Esophagus muscularis mucosa (tissue), 4 donors: ENCODE measurements at regions not wholly inside any gene's neighbourhood (a gene's known extent, or its start where the extent isn't known, plus 50 kb on each side); places are given as distances from the start of the nearest gene placed in this dataset.

ENCODE experiments used
- DNase-seq: peaks from one replicate; pipeline ENCODE4 v3.0.0-alpha.2; 2017; ENCODE audit errors: extremely low spot score
- H3K27ac ChIP-seq, 4 donors: fragments of 200-600 bp; sonication (generic); replicated peaks in 1 of 4; 1 replicate in 3 of 4; 2 replicates in 1 of 4; pipeline ENCODE4 v1.5.1; 2016 to 2019; ENCODE audit warnings: mild to moderate bottlenecking in 1 of 4
- H3K27me3 ChIP-seq, 4 donors: fragments of 200-600 bp; sonication (generic); one replicate each; pipeline versions ENCODE4 v1.5.1 to v1.6.0; 2016 to 2019
- H3K36me3 ChIP-seq, 4 donors: fragments of 200-600 bp; sonication (generic); one replicate each; pipeline ENCODE4 v1.5.1; 2016 to 2019
- H3K4me1 ChIP-seq, 4 donors: fragments of 200-600 bp; sonication (generic); one replicate each; pipeline ENCODE4 v1.5.1; 2016 to 2019
- H3K4me3 ChIP-seq, 4 donors: fragments of 200-600 bp; sonication (generic); 1 replicate in 2 of 4; 2 replicates in 2 of 4; pipeline ENCODE4 v1.5.1; 2016 to 2019; ENCODE audit warnings: mild to moderate bottlenecking in 4 of 4, moderate library complexity in 1 of 4
- H3K9me3 ChIP-seq, 4 donors: fragments of 200-600 bp; sonication (generic); 1 replicate in 3 of 4; 2 replicates in 1 of 4; pipeline ENCODE4 v1.5.1; 2016 to 2019
- EP300 ChIP-seq: sonication (generic); formaldehyde crosslinking; IDR thresholded peaks from one replicate; pipeline ENCODE4 v1.6.1; 2017; ENCODE audit warnings: antibody characterized with exemption
- POLR2A ChIP-seq: fragments of 450-650 bp; IDR thresholded peaks from one replicate; pipeline ENCODE4 v1.6.1; 2017; ENCODE audit warnings: antibody characterized with exemption, moderate library complexity, mild to moderate bottlenecking, low read depth
- POLR2AphosphoS5 ChIP-seq, 2 donors: sonication (generic); formaldehyde crosslinking; IDR thresholded peaks; one replicate each; pipeline ENCODE4 v1.6.1; 2017; ENCODE audit warnings: antibody characterized with exemption in 2 of 2
- WGBS: methylation state at CpG from one replicate; pipeline ENCODE4 v1.1.5; 2018; 5-methylcytosine and 5-hydroxymethylcytosine counted together
- intact Hi-C: fragments of 100-400 bp; cut with DNase I; formaldehyde crosslinking; loops from one replicate; pipeline ENCODE4 v1.15.1; 2023
- TF ChIP-seq, protein P1 (sequence below), 3 experiments: fragments of 200-600 bp in 2 of 3; fragments of 450-650 bp in 1 of 3; sonication (generic) in 2 of 3; IDR thresholded peaks; one replicate each; pipeline ENCODE4 v1.5.1; 2017 to 2019; ENCODE audit warnings: antibody characterized with exemption in 3 of 3, mild to moderate bottlenecking in 2 of 3, moderate library complexity in 1 of 3

- 82% methylated on average over 7 of the region's 9 CpGs for WGBS
- intact Hi-C loops: no loop called here
- Histone ChIP-seq H3K27ac (no peak overlapping the region), H3K4me1 (peaks cover under 1 to 6% (median 2%) of the 10 kb centered on the region in 4 donors), H3K4me3 (no peak overlapping the region), H3K9me3 (peaks cover 0 to 5% (median 0%) of the 10 kb centered on the region in 4 donors), H3K27me3 (no peaks in the 10 kb centered on the region), H3K36me3 (no peaks in the 10 kb centered on the region)
- no peak for DNase-seq
- no peak for TF ChIP-seq POLR2AphosphoS5 (IDR thresholded peaks at IDR 0.05)
- TF ChIP-seq EP300: no peak
- TF ChIP-seq, protein P1, sequence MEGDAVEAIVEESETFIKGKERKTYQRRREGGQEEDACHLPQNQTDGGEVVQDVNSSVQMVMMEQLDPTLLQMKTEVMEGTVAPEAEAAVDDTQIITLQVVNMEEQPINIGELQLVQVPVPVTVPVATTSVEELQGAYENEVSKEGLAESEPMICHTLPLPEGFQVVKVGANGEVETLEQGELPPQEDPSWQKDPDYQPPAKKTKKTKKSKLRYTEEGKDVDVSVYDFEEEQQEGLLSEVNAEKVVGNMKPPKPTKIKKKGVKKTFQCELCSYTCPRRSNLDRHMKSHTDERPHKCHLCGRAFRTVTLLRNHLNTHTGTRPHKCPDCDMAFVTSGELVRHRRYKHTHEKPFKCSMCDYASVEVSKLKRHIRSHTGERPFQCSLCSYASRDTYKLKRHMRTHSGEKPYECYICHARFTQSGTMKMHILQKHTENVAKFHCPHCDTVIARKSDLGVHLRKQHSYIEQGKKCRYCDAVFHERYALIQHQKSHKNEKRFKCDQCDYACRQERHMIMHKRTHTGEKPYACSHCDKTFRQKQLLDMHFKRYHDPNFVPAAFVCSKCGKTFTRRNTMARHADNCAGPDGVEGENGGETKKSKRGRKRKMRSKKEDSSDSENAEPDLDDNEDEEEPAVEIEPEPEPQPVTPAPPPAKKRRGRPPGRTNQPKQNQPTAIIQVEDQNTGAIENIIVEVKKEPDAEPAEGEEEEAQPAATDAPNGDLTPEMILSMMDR (IDR thresholded peaks at IDR 0.05): no peak
- TF ChIP-seq POLR2A: no peak
Observed at GRCh38 chr9:89739916-89740315, 135.1 kb downstream of the GADD45G start.

- TF ChIP-seq POLR2AphosphoS5 (IDR thresholded peaks at IDR 0.05): no peak
- TF ChIP-seq EP300: no peak
- TF ChIP-seq, protein P1 (IDR thresholded peaks at IDR 0.05): no peak
- TF ChIP-seq POLR2A: no peak
- Histone ChIP-seq H3K4me1 (peaks cover 0 to 6% (median 0%) of the 10 kb centered on the region in 4 donors), H3K9me3 (peaks cover 0 to 6% (median 0%) of the 10 kb centered on the region in 4 donors), H3K4me3 (no peak overlapping the region), H3K36me3 (no peaks in the 10 kb centered on the region), H3K27ac (no peak overlapping the region), H3K27me3 (no peaks in the 10 kb centered on the region)
- WGBS: 91% methylated on average over 8 of the region's 8 CpGs
- no peak for DNase-seq
- intact Hi-C loops: no loop called here
Observed at GRCh38 chr9:89740722-89741121, 135.9 kb downstream of the GADD45G start.

DNA sequence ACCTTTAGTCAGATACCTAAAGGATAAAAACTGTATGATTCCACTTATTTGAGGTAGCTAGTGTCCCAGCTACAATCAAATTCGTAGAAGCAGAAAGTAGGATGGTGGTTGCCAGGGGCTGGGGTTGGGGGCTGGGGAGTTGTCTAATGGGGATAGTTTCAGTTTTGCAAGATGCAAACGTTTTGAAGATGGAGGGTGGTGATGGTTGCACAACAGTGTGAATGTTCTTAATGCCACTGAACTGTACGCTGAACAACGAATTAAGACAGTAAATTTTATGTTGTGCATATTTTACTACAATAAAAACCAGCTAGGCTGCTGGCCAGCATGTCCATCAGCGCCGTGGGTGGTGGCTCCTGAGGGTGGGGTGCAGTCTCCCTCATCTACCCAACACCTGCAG, 137.8 kb downstream of the GADD45G start:
- DNase-seq: no peak
- no peak for TF ChIP-seq POLR2A
- TF ChIP-seq, protein P1 (IDR thresholded peaks at IDR 0.05): no peak
- no peak for TF ChIP-seq EP300
- no peak for TF ChIP-seq POLR2AphosphoS5 (IDR thresholded peaks at IDR 0.05)
- H3K4me3 ChIP-seq: no peak overlapping the region
- H3K27me3 ChIP-seq: no peaks in the 10 kb centered on the region
- 81% methylated on average over 6 of the region's 6 CpGs for WGBS
- peaks cover 0 to 4% (median 0%) of the 10 kb centered on the region in 4 donors for H3K4me1 ChIP-seq
- H3K27ac ChIP-seq: no peak overlapping the region
- no peaks in the 10 kb centered on the region for H3K36me3 ChIP-seq
- H3K9me3 ChIP-seq: peaks cover 0 to 6% (median 0%) of the 10 kb centered on the region in 4 donors
- intact Hi-C loops: no loop called here

GRCh38 chr9:89743216-89743572, 138.4 kb downstream of the GADD45G start:
- 92% methylated on average over 5 of the region's 5 CpGs for WGBS
- Histone ChIP-seq H3K36me3 (no peaks in the 10 kb centered on the region), H3K27ac (no peak overlapping the region), H3K9me3 (peaks cover 0 to 6% (median 0%) of the 10 kb centered on the region in 4 donors), H3K27me3 (no peaks in the 10 kb centered on the region), H3K4me3 (no peak overlapping the region), H3K4me1 (no peaks in the 10 kb centered on the region)
- no peak for TF ChIP-seq EP300
- no peak for TF ChIP-seq POLR2A
- TF ChIP-seq, protein P1 (IDR thresholded peaks at IDR 0.05): no peak
- no peak for TF ChIP-seq POLR2AphosphoS5 (IDR thresholded peaks at IDR 0.05)
- intact Hi-C loops: no loop called here
- no peak for DNase-seq

DNA sequence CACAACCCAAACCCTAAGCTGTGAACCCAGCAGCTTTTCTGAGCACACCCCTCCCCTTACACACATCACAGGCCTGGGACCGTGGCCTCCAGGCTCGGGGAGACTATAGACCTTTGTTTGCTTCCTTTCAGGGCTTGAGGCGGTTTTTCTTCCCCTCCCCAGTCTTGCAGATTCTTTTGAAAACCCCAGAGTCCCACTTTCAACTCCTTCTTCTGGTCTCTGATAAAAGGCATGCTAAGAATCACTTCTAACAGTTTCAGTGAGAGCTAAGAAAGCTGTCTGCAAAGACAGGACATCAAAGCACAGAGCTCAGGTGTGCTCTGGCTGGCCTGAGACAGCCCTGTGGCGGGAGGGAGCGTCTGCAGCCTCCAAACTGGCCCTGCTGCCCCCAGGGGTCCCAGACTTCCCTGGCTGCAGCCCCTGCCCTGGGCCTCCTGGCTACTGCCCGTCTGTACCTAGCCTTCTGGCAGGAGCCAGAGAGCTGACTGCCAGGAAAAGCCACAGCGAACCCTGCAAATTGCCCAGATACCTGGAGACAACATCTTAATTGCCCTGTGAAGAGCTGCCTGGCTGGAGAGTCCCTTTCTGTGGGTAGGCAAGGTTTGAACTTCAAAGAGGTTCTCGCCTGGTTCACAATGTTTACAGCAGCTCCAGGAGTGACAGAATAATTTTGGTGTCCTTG, 138.9 kb downstream of the GADD45G start:
- H3K27me3 ChIP-seq: no peaks in the 10 kb centered on the region
- TF ChIP-seq EP300 (no peak), POLR2A (no peak), POLR2AphosphoS5 (IDR thresholded peaks at IDR 0.05) (no peak)
- TF ChIP-seq, protein P1 (IDR thresholded peaks at IDR 0.05): no peak
- H3K36me3 ChIP-seq: no peaks in the 10 kb centered on the region
- no peak for DNase-seq
- no peaks in the 10 kb centered on the region for H3K4me1 ChIP-seq
- intact Hi-C loops: no loop called here
- H3K4me3 ChIP-seq: no peak overlapping the region
- 94% methylated on average over 8 of the region's 8 CpGs for WGBS
- peaks cover 0 to 6% (median 0%) of the 10 kb centered on the region in 4 donors for H3K9me3 ChIP-seq
- H3K27ac ChIP-seq: no peak overlapping the region
